Panc1 (cell line): ENCODE measurements at regions not wholly inside any gene's neighbourhood (a gene's known extent, or its start where the extent isn't known, plus 50 kb on each side); places are given as distances from the start of the nearest gene placed in this dataset.

Experiments
- ATAC-seq: fragments of 200-7000 bp; cut with Tn5 transposase; 2 replicates; pipeline ENCODE4 v1.9.1; 2020; ENCODE audit warnings: mild to moderate bottlenecking, moderate library complexity
- BruUV-seq: library from RNA; stranded (reverse); fragments of 400-500 nt; replicated peaks from 2 replicates; lab custom pipeline; 2021; lab: Mats Ljungman, UMichigan
- CTCF ChIA-PET: fragments of 300-600 bp; sonication (Branson Sonifier 250); formaldehyde crosslinking; loops from one replicate; lab custom pipeline; 2022; ENCODE audit warnings: antibody characterized with exemption; lab: Charles Lee
- POLR2A ChIA-PET: fragments of 300-600 bp; sonication (Branson Sonifier 250); formaldehyde crosslinking; loops from one replicate; lab custom pipeline; 2022; ENCODE audit warnings: antibody characterized with exemption; lab: Charles Lee
- DNase-seq: peaks from one replicate; pipeline ENCODE4 v3.0.0-alpha.2; 2010; ENCODE audit warnings: low read depth, low spot score
- H3K27ac ChIP-seq: 2 replicates; pipeline ENCODE4 v1.5.1; 2011; ENCODE audit warnings: mild to moderate bottlenecking, low read length, inconsistent platforms
- H3K27me3 ChIP-seq: fragments of 200-500 bp; sonication (Bioruptor generic); 2 replicates; pipeline ENCODE4 v1.6.0; 2014; ENCODE audit warnings: low read length, inconsistent platforms; ENCODE audit not compliant: control insufficient read depth, insufficient read depth
- H3K36me3 ChIP-seq: fragments of 200-500 bp; sonication (Bioruptor generic); 2 replicates; pipeline ENCODE4 v1.5.1; 2014; ENCODE audit warnings: inconsistent platforms, mild to moderate bottlenecking, low read length, moderate library complexity; ENCODE audit not compliant: control insufficient read depth, insufficient read depth
- H3K4me1 ChIP-seq: 2 replicates; pipeline ENCODE4 v1.5.1; 2011; ENCODE audit warnings: inconsistent platforms, mild to moderate bottlenecking, low read length, moderate library complexity; ENCODE audit not compliant: control insufficient read depth, insufficient read depth
- H3K4me3 ChIP-seq, 2 experiments: 2 replicates each; pipeline ENCODE4 v1.5.1; 2011 to 2012; ENCODE audit warnings: low read depth in 2 of 2, low read length in 2 of 2, mild to moderate bottlenecking in 2 of 2, inconsistent platforms in 1 of 2, moderate library complexity in 1 of 2
- H3K9me3 ChIP-seq: fragments of 200-500 bp; sonication (Bioruptor generic); 2 replicates; pipeline ENCODE4 v1.5.1; 2014; ENCODE audit warnings: low read depth, mild to moderate bottlenecking, inconsistent platforms, low read length, moderate library complexity; ENCODE audit not compliant: control insufficient read depth, insufficient read depth
- POLR2AphosphoS5 ChIP-seq: IDR thresholded peaks from 2 replicates; pipeline ENCODE4 v1.6.1; 2012; ENCODE audit warnings: mild to moderate bottlenecking, low read depth, low read length, moderate library complexity
- REST ChIP-seq, 2 experiments: IDR thresholded peaks; 2 replicates each; pipeline ENCODE4 v1.6.1; 2011 to 2012; ENCODE audit warnings: low read depth in 2 of 2, control low read depth in 1 of 2, low read length in 1 of 2, mild to moderate bottlenecking in 1 of 2, moderate library complexity in 1 of 2; ENCODE audit not compliant: insufficient read depth in 1 of 2
- SIN3A ChIP-seq: IDR thresholded peaks from 2 replicates; pipeline ENCODE4 v1.6.1; 2012; ENCODE audit warnings: low read depth, mild to moderate bottlenecking, low read length, moderate library complexity, borderline replicate concordance; ENCODE audit not compliant: insufficient read depth
- TCF7L2 ChIP-seq: IDR thresholded peaks from 2 replicates; pipeline ENCODE4 v1.6.1; 2011; ENCODE audit warnings: mild to moderate bottlenecking, low read depth, low read length, inconsistent platforms
- in situ Hi-C: cut with HindIII; loops from 2 replicates; pipeline ENCODE4 v1.10.0; 2016; ENCODE audit warnings: low sequenced_read_pairs, low pct_unique_long_range_greater_than_20kb
- intact Hi-C: fragments of 100-400 bp; cut with micrococcal nuclease; formaldehyde crosslinking; loops from one replicate; pipeline ENCODE4 v1.10.0; 2022; ENCODE audit not compliant: unreplicated experiment
- TF ChIP-seq, protein P1 (sequence below): fragments of 450-650 bp; IDR thresholded peaks from 2 replicates; pipeline ENCODE4 v1.5.1; 2017; ENCODE audit warnings: mild to moderate bottlenecking

GRCh38 chr9:96128880-96129279 lies 173.1 kb downstream of the HSD17B3 start:
- POLR2A ChIA-PET: no interaction called here
- DNase-seq: no peak
- BruUV-seq: no TSS peak
- ATAC-seq: no peak
- in situ Hi-C loops (no loop called here), intact Hi-C loops (no loop called here)
- H3K27me3 ChIP-seq: no peaks in the 10 kb centered on the region; the same call in 1 of the 2 replicates
- no peaks in the 10 kb centered on the region for H3K9me3 ChIP-seq
- H3K4me3 ChIP-seq: no peak overlapping the region
- CTCF ChIA-PET: no interaction called here
- H3K27ac ChIP-seq: no peak overlapping the region
- no peaks in the 10 kb centered on the region for H3K36me3 ChIP-seq
- TF ChIP-seq TCF7L2 (no peak), SIN3A (no peak), REST (IDR thresholded peaks at IDR 0.05; ENCODE audit: insufficient read depth in 1 of 2, low read depth in 2 of 2, low read length in 1 of 2) (no peak), POLR2AphosphoS5 (no peak)
- TF ChIP-seq, protein P1, sequence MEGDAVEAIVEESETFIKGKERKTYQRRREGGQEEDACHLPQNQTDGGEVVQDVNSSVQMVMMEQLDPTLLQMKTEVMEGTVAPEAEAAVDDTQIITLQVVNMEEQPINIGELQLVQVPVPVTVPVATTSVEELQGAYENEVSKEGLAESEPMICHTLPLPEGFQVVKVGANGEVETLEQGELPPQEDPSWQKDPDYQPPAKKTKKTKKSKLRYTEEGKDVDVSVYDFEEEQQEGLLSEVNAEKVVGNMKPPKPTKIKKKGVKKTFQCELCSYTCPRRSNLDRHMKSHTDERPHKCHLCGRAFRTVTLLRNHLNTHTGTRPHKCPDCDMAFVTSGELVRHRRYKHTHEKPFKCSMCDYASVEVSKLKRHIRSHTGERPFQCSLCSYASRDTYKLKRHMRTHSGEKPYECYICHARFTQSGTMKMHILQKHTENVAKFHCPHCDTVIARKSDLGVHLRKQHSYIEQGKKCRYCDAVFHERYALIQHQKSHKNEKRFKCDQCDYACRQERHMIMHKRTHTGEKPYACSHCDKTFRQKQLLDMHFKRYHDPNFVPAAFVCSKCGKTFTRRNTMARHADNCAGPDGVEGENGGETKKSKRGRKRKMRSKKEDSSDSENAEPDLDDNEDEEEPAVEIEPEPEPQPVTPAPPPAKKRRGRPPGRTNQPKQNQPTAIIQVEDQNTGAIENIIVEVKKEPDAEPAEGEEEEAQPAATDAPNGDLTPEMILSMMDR: no peak
- H3K4me1 ChIP-seq: no peaks in the 10 kb centered on the region

GRCh38 chr9:96126321-96126881 lies 175.6 kb downstream of the HSD17B3 start:
- intact Hi-C loops (no loop called here), in situ Hi-C loops (no loop called here)
- Histone ChIP-seq H3K36me3 (no peaks in the 10 kb centered on the region), H3K9me3 (no peaks in the 10 kb centered on the region), H3K4me3 (no peak overlapping the region), H3K27ac (no peak overlapping the region), H3K4me1 (no peaks in the 10 kb centered on the region), H3K27me3 (no peaks in the 10 kb centered on the region; the same call in none of the 2 replicates)
- no peak for ATAC-seq
- DNase-seq: no peak
- POLR2A ChIA-PET: no interaction called here
- CTCF ChIA-PET: no interaction called here
- no TSS peak for BruUV-seq
- TF ChIP-seq SIN3A (no peak), REST (IDR thresholded peaks at IDR 0.05; ENCODE audit: insufficient read depth in 1 of 2, low read depth in 2 of 2, low read length in 1 of 2) (no peak)
